Stimulated activated effector memory CD8-positive, alpha-beta T cell treated with anti-CD3 and anti-CD28 coated beads, Interleukin-12 subunit alpha, Interleukin-12 subunit beta, amount 100 ng/mL, for 72 hours (primary cell): ENCODE measurements at regions not wholly inside any gene's neighbourhood (a gene's known extent, or its start where the extent isn't known, plus 50 kb on each side); places are given as distances from the start of the nearest gene placed in this dataset.

Experiments
- ATAC-seq: fragments of 150-1000 bp; cut with Tn5 transposase; 2 replicates; pipeline ENCODE4 v1.10.0; 2021
- DNase-seq, 2 donors: peaks; one replicate each; pipeline ENCODE4 v3.0.0; 2021 to 2022; ENCODE audit warnings: low spot score in 2 of 2
- H3K27ac Mint-ChIP-seq: one replicate; pipeline ENCODE4 v1.8.0; 2022; ENCODE audit warnings: mild to moderate bottlenecking, mixed read lengths
- H3K36me3 Mint-ChIP-seq: one replicate; pipeline ENCODE4 v1.8.0; 2022; ENCODE audit warnings: mild to moderate bottlenecking, mixed read lengths
- H3K4me1 Mint-ChIP-seq: one replicate; pipeline ENCODE4 v1.8.0; 2022; ENCODE audit warnings: mixed read lengths
- H3K4me3 Mint-ChIP-seq: one replicate; pipeline ENCODE4 v1.8.0; 2022; ENCODE audit warnings: mild to moderate bottlenecking, mixed read lengths
- H3K9me3 Mint-ChIP-seq: one replicate; pipeline ENCODE4 v1.8.0; 2022; ENCODE audit warnings: mixed read lengths

- ATAC-seq (no peak), DNase-seq (no peak)
- H3K9me3 Mint-ChIP-seq: no peaks in the 10 kb centered on the region
- no peak overlapping the region for H3K27ac Mint-ChIP-seq
- no peaks in the 10 kb centered on the region for H3K4me1 Mint-ChIP-seq
- H3K4me3 Mint-ChIP-seq: no peak overlapping the region
- H3K36me3 Mint-ChIP-seq: no peaks in the 10 kb centered on the region
Measured at GRCh38 chr22:48586799-48587185, 1240.9 kb downstream of the BRD1 start.

DNA sequence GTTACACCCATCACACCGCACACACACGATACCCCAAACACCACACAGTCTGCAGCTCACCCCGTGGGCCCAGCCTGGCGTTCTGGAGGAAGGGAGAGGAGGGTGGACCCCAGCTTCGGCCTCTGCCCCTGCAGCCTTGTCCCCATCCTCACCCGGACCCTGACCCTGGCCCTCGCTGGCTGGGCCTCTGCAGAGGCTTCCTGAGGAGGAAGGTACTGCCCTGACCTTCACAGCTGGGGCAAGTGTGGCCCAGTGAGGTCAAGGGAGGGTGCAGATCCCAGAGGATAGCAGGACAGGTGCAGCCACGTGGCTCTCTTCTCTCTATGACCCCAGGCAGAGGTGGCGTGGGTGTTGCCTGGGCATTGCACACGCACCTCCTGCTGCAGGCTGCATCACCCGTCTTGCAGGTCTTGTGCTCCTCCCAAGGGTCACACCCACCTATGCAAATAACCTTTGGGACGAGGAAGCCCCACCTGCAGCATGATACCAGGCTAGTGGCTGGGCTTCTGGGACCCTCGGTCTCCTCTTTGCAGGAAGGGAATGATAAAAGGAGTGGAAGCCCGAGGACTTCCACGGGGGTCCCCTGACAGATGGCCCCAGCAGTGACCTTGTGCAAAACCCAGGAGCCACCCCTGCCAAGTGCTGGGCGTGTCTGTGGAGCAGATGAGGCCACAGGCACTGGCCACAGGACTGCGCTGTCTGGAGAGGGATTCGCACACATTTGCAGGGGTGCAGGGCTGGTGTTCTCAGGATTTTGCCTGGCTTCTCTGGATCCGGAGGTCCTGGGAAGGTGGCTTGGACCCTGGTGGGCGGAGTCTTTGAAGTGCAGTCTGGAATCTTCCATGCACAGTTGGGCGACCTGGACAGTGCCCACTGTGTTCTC, 1241.5 kb downstream of the BRD1 start:
- Mint-ChIP-seq H3K27ac (no peak overlapping the region), H3K4me1 (no peaks in the 10 kb centered on the region), H3K9me3 (no peaks in the 10 kb centered on the region), H3K36me3 (no peaks in the 10 kb centered on the region), H3K4me3 (no peak overlapping the region)
- DNase-seq: no peak
- ATAC-seq: no peak

DNA sequence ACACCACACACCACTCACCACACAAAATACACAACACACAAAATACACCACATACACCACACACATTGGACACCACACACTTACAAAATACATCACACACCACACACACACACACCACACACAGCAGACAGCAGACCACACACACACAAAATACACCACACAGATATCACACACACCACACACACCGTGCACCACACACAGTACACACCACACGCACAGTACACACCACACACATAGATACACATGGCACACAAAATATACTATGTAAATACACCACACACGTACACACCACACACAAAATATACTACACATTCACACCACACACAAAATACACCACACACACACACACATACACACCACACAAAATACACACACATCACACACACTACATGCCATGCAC, 1243.5 kb downstream of the BRD1 start:
- Mint-ChIP-seq H3K9me3 (no peaks in the 10 kb centered on the region), H3K27ac (no peak overlapping the region), H3K4me3 (no peak overlapping the region), H3K4me1 (no peaks in the 10 kb centered on the region), H3K36me3 (no peaks in the 10 kb centered on the region)
- ATAC-seq (no peak), DNase-seq (no peak)

DNA sequence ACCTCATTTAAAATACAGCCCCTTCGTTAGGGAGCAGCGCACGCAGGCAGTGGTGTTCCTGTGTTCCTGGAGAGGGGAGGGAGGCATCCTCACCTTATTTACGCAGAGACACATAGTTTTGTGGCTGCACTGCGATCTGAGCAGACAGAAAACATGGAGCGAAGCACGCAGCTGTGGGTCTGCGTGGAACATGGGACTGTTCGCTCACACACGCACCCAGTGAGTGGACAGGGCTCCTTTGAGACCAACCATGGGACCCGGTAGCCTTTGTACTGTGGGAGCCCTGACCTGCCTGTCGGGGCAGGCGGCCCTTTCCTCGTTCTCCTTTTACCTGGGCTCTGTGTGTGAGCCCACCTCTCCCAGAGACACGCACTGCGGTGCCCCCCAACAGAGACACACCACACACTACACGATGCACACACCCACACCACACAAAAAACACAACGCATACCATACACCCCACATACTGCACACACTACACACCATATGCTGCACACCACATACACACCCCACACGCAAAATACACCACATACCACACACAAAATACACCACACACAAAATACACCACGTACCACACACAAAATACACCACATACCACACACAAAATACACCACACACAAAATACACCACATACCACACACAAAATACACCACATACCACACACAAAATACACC, 1245.7 kb downstream of the BRD1 start:
- ATAC-seq: peak; percentile 41
- Mint-ChIP-seq H3K27ac (no peak overlapping the region), H3K9me3 (no peaks in the 10 kb centered on the region), H3K4me3 (no peak overlapping the region), H3K4me1 (no peaks in the 10 kb centered on the region), H3K36me3 (no peaks in the 10 kb centered on the region)
- no peak for DNase-seq

DNA sequence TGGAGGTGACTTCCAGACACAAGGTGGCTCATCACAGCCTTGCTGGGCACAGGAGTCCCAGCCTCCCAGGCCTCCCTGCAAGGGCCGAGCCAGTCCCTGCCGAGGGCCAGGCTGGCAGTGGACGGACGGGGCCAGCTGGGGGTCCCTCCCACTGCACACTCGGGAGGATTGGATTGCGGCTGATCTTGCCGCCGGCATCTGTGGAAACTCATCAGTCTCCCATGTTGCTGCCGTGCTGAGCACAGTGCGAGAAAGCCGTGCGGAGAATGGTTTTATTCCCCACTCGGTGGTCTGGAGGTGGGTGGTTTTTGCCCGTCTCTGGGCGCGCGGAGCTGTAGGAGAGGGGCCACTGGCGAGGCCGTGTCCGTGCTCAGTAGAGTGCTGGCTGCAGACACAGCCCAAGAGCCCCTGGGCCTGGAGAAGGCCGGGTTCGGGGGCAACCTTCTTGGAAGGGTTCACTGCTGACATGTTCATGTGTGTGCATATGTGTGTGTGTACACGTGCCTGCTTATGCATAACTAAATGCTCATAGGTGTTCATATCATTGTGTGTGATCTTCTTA, 1246.4 kb downstream of the BRD1 start:
- Mint-ChIP-seq H3K27ac (no peak overlapping the region), H3K9me3 (no peaks in the 10 kb centered on the region), H3K4me1 (no peaks in the 10 kb centered on the region), H3K4me3 (no peak overlapping the region), H3K36me3 (no peaks in the 10 kb centered on the region)
- no peak for ATAC-seq
- no peak for DNase-seq

- H3K36me3 Mint-ChIP-seq: no peaks in the 10 kb centered on the region
Measured at GRCh38 chr22:48580481-48580970, 1247.1 kb downstream of the BRD1 start.

GRCh38 chr22:48579928-48580309, 1247.8 kb downstream of the BRD1 start:
- H3K4me3 Mint-ChIP-seq: no peak overlapping the region
- no peak for ATAC-seq
- no peak overlapping the region for H3K27ac Mint-ChIP-seq
- no peaks in the 10 kb centered on the region for H3K36me3 Mint-ChIP-seq
- no peaks in the 10 kb centered on the region for H3K9me3 Mint-ChIP-seq
- H3K4me1 Mint-ChIP-seq: no peaks in the 10 kb centered on the region
- DNase-seq: no peak

More at GRCh38 chr22:48580481-48580970, 1247.1 kb downstream of the BRD1 start:
- H3K27ac Mint-ChIP-seq: no peak overlapping the region
- no peaks in the 10 kb centered on the region for H3K9me3 Mint-ChIP-seq
- H3K4me3 Mint-ChIP-seq: no peak overlapping the region
- ATAC-seq (no peak), DNase-seq (no peak)
- no peaks in the 10 kb centered on the region for H3K4me1 Mint-ChIP-seq

DNA sequence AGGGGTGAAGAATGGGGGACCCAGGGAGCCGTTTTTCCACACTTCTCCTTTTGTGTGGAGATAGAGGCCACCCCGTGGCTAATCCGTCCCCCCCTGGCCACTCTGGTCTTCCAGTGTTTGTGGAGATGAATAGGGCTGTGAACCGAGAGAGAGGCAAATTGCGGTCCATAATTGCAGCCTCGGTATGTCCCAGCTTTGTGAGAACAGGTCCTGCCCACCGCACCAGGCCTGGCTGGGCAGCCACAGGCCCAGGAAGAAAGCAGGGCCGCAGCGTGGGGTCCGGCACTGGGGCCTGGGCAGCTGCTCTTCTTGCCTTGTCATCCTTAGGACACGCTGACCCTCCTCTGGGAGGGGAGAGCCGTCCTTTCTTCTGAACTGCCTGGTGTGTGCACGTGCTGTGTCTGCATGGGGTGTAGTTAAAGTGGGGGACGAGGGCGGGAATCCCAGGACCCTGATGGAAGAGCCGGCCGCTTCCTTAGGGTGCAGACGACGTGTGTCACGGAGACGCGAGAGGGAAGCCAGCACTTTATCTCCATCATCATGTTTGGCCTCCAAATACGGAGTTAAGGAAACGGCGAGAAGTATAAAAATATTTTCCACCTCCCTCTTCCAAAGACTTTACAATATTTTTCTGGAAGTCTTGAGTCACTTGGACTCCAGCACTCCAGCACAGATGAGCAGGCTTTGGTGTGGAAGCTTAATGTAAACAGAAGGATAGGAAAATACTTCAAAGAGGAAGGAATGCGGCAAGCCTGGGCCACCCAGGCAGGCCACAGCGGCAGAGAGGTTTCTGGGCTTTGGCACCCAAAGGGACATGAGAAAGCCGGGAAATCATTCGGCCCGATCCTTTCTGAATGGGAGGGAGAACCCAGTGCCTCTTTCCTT, 1248.4 kb downstream of the BRD1 start:
- Mint-ChIP-seq H3K27ac (no peak overlapping the region), H3K36me3 (no peaks in the 10 kb centered on the region), H3K9me3 (no peaks in the 10 kb centered on the region), H3K4me1 (no peaks in the 10 kb centered on the region), H3K4me3 (no peak overlapping the region)
- DNase-seq: no peak
- ATAC-seq: no peak

GRCh38 chr22:48578138-48579042, 1249.3 kb downstream of the BRD1 start:
- Mint-ChIP-seq H3K4me3 (no peak overlapping the region), H3K36me3 (no peaks in the 10 kb centered on the region), H3K9me3 (no peaks in the 10 kb centered on the region), H3K4me1 (no peaks in the 10 kb centered on the region), H3K27ac (no peak overlapping the region)
- ATAC-seq (no peak), DNase-seq (no peak)

DNA sequence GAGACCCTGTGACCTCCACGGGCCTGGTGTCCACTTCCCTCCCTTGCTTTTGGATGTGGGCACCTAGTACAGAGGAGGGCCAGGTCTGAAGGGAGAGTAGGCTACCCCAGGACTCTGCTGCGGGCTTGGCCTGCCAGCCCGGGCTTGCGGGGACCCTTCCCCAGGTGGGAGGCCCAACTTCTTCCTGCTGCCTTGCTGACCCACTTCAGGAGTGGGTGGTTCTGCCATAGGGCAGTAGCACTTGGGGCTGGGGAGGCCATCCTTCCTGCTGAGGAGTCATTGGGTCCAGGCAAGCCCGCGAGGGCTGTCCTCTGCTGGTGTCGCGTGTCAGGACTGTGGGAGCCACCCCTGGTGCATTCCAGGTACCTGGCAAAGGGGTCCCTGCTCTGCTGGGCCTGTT, 1250.0 kb downstream of the BRD1 start:
- H3K4me3 Mint-ChIP-seq: no peak overlapping the region
- DNase-seq (no peak), ATAC-seq (no peak)
- H3K9me3 Mint-ChIP-seq: no peaks in the 10 kb centered on the region
- no peak overlapping the region for H3K27ac Mint-ChIP-seq
- no peaks in the 10 kb centered on the region for H3K4me1 Mint-ChIP-seq
- no peaks in the 10 kb centered on the region for H3K36me3 Mint-ChIP-seq

GRCh38 chr22:48577014-48577690, 1250.5 kb downstream of the BRD1 start:
- Mint-ChIP-seq H3K4me1 (no peaks in the 10 kb centered on the region), H3K4me3 (no peak overlapping the region), H3K27ac (no peak overlapping the region), H3K36me3 (no peaks in the 10 kb centered on the region), H3K9me3 (no peaks in the 10 kb centered on the region)
- DNase-seq (no peak), ATAC-seq (no peak)

DNA sequence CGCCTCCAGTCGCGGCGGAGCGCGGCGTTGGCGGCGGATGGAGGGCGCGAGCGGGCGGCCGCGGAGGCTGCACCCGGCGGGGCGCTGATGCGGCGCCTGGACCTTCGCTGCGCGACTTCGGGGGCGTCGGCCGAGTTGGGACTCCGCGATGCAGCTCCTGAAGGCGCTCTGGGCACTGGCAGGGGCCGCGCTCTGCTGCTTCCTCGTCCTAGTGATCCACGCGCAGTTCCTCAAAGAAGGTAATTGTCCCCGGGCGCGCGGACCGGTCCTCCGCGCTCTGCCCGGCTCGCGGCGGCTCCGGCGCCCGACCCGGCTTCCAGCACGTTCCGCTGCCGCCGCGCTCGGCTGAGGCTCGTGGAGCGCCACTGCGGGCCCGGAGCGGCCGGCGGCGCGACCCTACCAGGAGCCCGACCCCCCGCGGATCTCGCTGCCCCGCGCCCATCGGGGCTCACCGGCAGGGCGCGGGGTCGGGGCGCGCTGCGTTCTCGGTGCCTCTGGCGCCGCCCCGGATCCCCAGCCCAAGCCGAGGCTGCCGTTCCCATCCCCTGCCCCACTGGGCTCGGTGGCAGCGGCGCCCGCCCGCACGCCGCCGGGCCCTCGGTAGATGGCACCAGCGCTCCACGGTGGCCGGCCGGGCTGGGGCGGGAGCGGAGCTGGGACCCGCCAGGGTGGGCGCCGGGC, 1251.2 kb downstream of the BRD1 start:
- DNase-seq (no peak), ATAC-seq (no peak)
- Mint-ChIP-seq H3K4me1 (no peaks in the 10 kb centered on the region), H3K27ac (no peak overlapping the region), H3K4me3 (no peak overlapping the region), H3K36me3 (no peaks in the 10 kb centered on the region), H3K9me3 (peaks cover 4% of the 10 kb centered on the region)

GRCh38 chr22:48575618-48576332, 1251.9 kb downstream of the BRD1 start:
- DNase-seq (no peak), ATAC-seq (no peak)
- Mint-ChIP-seq H3K4me1 (no peaks in the 10 kb centered on the region), H3K4me3 (no peak overlapping the region), H3K9me3 (peaks cover 5% of the 10 kb centered on the region), H3K36me3 (no peaks in the 10 kb centered on the region), H3K27ac (no peak overlapping the region)
